NCI-H1092 treated with DMSO at 0.1 percent for 48 hours (cell line): ENCODE measurements at regions not wholly inside any gene's neighbourhood (a gene's known extent, or its start where the extent isn't known, plus 50 kb on each side); places are given as distances from the start of the nearest gene placed in this dataset.
"Not testable (repeated sequence)": the region's sequence is repeated elsewhere in the genome, so short reads cannot be mapped to it uniquely, and the experiment has no call there.

Experiments
- DNase-seq: peaks from one replicate; lab custom pipeline; 2025; lab: John Stamatoyannopoulos, UW

DNA sequence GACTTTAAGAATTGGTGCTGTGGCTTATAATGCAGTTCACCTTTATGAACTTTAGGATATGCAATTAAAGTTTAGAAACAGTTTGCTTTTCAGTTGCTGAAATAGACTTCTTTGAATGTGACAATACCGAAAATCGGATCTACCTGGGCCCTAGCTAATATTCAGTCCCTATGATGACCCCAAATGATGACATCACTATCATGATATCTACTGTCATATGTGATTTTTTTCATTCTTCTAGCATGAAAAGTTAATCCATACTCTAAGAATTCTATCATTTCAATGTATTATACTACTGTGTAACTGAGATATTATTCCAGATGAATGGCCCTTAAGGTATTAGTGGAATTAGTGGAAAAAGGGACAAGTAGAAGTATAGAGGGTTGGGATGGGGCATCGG, 487.2 kb upstream of the TUSC1 start:
- no peak for DNase-seq

DNA sequence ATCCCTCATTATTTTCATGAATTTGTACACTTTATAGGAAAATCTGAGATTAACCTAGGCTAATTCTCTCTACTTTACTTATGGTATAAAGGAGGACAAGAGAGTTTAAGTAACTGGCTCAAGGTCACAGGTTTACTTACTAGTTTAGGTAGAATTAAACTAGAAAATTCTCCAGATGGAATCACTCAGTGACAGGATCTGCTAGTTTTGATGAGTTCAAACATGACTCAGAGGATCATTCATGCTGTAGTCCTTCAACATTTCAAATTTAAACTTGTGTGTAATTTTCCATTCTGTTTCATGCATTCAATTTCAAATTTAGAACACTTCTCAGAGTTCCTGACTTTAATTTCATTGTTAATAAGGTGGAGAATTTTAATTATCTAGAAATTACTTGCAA, 485.7 kb upstream of the TUSC1 start:
- DNase-seq, result no peak

DNA sequence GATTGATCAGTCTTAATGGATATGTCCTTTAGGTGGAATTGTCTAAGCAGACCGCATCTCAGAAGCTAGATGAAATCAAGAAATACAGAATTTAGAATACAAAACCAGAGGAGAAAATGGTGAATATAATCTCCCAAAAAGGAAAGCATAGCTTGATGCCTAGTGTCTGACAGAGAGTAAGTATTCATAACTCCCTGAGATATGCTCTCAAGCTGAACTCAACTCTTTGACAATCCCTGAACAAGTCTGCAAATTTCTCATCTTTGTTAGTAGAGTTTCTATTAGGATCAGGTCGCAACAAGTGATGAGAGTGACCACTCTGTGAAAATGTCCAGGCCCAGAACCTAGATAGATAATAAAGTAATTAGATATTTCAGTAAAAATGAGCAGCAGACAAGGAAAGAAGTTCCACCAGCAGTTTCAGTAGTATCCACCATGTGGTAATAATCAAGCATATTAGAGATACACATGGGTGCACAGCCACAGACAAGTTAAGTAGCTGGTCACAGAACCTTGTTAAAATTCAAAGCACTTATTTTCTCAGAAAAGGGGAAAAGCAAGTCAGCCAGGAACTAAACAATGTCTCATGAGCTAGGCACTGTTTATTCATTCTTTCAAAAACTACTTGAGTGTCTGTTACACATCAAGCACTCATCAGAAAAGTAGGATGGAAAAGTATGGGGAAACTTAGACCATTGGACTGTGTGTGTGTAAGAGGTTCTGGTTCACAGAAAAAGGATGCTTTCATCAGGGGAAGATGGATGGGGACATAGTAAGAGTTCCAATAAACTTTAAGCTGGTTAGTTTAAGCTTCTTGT, 481.5 kb upstream of the TUSC1 start:
- DNase-seq, result no peak

DNA sequence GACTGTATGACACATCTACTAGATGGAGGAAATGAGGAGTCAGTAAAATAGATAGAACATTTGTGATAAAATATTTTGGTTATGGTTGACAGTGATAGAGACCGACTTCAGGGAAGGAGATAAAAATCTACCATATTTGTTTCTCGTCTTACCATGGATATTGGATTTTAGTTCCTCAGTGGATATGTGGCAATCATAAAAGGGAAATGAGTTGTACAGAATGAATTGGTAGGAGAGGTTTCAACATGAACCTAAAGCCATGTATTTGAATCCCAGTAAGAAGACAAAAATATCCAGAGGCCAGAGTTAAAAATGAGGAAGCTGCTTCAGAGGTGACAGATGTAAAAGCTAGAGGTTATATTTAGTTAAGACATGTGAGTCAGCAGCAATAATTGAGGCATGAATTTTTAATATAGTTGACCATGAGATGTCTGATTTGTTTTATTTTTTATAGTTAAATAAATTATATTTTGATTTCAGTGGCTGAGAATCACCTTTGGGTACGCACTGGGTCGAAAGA, 480.4 kb upstream of the TUSC1 start:
- no peak for DNase-seq

GRCh38 chr9:26157411-26157810, 479.2 kb upstream of the TUSC1 start:
- DNase-seq, result no peak

GRCh38 chr9:26152350-26152749, 474.1 kb upstream of the TUSC1 start:
- no peak for DNase-seq

DNA sequence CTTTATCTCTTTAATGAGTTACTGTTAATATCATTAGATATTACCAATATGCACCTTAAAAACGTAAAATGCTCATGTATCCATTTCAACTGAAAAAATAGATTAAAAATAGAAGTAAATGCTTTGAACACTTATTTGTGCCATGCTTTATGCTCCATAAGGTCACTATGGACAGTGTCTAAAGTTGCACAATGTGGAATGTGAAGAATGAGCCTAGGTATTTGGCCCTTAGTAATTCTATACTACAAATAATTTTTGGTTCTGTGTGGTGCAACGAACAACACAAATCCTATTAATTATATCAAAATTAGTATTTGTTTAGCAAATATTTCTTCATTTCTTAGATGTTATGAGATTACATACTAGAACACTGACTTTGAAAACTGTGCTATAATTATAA, 469.9 kb upstream of the TUSC1 start:
- no peak for DNase-seq

DNA sequence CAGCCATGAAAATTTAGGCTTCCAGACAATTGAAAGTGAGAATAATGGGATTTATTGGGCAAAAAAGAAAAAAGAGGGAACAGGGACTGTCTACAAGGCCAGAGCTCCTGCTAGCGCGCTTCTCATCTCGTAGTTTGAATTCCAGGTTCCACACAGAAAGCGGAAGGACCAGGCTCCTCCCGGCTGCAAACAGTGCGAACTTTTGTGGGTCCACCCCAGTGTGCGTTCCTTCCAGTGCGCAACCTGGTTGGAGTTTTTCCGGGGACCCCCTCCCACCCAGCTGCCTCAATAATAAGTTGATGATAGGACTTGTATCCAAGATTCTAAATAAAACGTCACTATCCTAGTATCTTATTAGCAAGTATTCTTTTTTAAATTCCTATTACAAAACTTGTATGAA, 467.7 kb upstream of the TUSC1 start:
- no peak for DNase-seq

- no peak for DNase-seq
These were observed 464.4 kb upstream of the TUSC1 start for GRCh38 chr9:26142631-26143030.

DNA sequence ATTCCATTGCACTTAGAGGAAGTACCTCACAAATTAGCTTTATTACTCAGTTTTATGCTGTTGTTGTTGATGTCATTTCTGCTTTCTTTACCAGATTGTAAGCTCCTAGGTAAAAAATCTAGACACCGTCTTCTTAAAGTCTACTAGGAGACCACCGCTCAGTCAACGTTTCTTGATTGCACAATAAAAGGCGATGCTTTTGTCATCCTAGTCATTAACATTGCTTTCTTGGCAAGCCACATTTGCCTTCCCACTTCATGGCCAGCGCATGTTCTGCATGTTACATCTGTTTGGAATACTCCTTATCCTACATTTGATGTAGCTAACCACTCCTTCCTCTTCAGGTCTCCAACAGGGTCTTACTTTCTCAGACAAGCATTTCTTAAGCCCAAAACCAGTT, 464.0 kb upstream of the TUSC1 start:
- no peak for DNase-seq

GRCh38 chr9:26133537-26133936, 455.3 kb upstream of the TUSC1 start:
- no peak for DNase-seq

DNA sequence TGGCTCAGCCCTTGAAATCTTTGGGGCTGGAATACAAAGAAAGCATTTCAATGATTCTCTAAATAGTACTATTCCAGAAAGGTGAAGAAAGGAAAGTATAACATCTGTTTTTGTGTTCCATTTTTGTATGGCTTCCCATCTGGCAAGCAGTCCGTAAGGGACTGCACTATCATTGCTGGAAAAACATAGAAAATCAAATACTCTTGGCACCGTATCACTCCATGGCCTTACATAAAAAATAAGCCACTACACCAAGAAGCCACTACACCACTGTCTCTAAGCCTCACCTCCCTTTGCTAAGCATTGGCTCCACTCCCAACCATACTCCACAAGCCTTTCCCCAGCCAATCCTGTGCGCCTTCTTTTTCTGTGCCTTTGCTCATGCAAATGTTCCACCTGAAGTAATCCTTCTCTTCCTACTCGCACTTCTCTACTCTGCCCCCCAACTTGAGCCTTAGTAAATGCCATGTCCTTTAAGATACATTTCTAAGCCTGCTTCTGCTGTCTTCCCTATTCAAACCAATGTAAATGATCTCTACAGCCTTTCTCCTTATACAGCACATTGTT, 454.6 kb upstream of the TUSC1 start:
- DNase-seq, result no peak

- DNase-seq, result no peak
These were observed 453.6 kb upstream of the TUSC1 start for GRCh38 chr9:26131886-26132285.

DNA sequence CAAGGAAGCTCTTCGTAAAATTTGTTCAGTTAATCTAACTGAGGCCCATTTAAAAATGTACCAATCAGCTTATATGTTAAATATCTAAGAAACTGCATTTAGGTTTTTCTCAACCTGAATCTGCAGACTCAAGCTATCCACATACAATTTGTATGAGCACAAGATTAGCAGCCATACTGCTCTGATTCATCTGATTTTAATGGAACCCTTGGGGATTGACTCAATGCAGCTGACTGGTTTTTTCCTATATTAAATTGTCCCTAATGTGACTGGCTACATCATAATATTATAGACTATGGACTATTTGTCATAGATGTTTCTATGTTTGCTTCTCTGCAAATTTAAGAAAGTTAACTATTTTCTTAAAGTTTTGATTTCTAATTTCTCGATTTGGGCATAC, 451.0 kb upstream of the TUSC1 start:
- no peak for DNase-seq

- no peak for DNase-seq
These were observed 447.4 kb upstream of the TUSC1 start for GRCh38 chr9:26125693-26126092.

DNA sequence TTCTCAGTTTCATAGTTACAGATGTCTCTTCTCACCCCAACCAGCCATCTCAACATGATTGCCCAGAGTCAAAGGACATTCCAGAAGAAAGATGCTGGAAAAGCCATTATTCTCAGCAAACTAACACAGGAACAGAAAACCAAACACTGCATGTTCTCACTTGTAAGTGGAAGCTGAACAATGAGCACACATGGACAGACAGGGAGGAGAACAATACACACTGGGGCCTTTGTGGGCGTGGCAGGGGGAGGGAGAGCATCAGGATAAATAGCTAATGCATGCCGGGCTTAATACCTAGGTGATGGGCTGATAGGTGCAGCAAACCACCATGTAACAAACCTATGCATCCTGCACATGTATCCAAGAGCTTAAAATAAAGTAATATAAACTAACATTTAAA, 437.8 kb upstream of the TUSC1 start:
- DNase-seq, result not testable (repeated sequence)

DNA sequence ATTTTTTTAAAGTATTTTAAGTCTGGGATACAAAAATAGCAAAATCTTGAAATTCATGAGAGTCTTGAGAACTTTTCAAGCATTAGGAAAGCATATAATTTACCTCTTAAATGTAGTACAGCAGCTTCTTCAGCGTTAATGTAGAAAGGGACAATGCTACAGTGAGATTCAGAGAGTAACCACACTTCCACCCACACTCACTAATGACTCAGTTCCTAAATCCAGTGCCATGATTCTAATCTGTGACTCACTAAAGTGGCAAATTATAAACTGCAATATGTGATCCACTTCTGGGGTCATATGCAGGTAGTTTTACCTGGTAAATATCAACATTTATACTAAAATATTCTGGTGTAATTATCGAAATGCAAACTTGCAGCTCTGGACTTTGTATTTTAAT, 434.5 kb upstream of the TUSC1 start:
- no peak for DNase-seq

DNA sequence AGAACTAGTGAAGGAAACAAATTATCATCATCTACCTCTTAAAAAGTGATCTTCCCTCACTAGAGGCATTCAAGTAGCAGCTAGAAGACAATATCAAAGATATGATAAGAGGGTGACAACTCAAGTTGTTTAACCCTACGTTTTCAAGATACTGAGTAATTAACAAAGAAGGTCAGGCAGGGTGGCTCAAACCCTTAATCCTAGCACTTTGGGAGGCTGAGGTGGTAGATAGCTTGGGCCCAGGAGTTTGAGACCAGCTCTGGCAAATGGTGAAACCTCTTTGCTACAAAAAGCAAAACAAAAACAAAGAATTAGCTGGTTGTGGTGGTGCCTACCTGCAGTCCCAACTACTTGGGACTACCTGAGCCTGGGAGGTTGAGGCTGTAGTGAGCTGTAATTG, 408.2 kb upstream of the TUSC1 start:
- DNase-seq, result no peak

GRCh38 chr9:26081847-26082246, 403.6 kb upstream of the TUSC1 start:
- no peak for DNase-seq

DNA sequence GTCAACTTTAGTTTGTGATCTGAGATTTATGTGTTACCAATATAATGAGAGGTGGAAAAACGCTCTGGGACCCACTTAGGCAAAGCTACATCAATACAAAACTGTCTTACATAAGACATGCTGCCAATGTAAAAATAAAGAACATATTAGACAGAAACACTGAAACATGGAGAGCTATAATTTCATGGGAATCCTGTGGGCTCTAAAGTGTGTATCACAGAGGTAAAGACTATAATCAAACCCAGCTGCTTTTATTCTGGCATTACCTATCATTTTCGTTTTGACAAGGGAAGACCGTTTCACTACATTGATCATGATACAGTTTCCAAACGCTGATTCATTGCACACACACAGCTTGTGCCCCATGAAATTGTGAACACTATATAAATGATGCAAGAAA, 400.5 kb upstream of the TUSC1 start:
- no peak for DNase-seq

GRCh38 chr9:26077860-26078259, 399.6 kb upstream of the TUSC1 start:
- no peak for DNase-seq

DNA sequence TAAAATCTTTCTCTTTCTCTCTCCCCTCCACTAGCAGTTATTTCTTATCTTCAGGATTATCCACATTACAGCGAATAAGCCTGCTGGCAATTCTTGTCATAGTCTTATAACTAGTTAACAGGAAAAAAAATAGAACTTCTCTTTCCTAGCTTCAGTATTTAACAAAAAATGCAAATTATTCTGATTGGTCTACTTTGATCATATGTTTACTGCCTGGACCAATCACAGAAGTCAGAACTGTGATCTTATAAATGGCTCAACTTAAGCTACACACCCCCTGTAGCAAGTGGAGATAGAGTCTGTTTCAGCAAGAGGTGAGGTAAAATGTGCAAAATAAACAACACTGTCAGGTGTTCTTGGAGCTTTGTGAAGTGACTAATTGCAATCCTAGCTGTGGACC, 389.4 kb upstream of the TUSC1 start:
- DNase-seq, result no peak

DNA sequence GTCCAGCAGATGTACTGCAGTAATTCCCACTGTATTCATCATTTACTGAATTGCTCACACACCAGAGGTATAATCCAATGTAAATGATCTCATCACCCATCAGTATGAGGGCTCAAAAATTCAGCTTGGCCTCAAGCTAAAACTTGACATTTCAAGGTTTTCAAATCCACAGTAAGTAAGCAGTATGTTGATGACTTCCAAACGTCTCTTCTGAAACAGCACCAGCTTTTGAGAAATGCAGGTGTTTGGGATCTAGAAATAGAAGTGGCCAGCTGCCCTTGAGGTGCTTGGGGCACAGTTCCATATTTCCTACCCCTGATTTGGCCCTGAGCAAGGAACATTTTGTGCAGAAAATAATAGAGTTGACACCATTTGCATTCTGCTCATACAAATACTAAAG, 388.0 kb upstream of the TUSC1 start:
- no peak for DNase-seq
